Fibroblast of lung (primary cell): ENCODE measurements at regions not wholly inside any gene's neighbourhood (a gene's known extent, or its start where the extent isn't known, plus 50 kb on each side); places are given as distances from the start of the nearest gene placed in this dataset.

ENCODE experiments used
- CTCF ChIP-seq, 2 donors: IDR thresholded peaks in 1 of 2; conservative IDR thresholded peaks in 1 of 2; 1 replicate in 1 of 2; 2 replicates in 1 of 2; pipeline ENCODE4 v1.5.1; 2011 to 2012; ENCODE audit warnings: low read length in 2 of 2, control low read depth in 1 of 2, inconsistent platforms in 1 of 2, low read depth in 1 of 2, mild to moderate bottlenecking in 1 of 2
- EZH2 ChIP-seq: IDR thresholded peaks from 2 replicates; pipeline ENCODE4 v1.5.1; 2012; ENCODE audit warnings: low read length, control low read depth, mild to moderate bottlenecking; ENCODE audit errors: missing control alignments

DNA sequence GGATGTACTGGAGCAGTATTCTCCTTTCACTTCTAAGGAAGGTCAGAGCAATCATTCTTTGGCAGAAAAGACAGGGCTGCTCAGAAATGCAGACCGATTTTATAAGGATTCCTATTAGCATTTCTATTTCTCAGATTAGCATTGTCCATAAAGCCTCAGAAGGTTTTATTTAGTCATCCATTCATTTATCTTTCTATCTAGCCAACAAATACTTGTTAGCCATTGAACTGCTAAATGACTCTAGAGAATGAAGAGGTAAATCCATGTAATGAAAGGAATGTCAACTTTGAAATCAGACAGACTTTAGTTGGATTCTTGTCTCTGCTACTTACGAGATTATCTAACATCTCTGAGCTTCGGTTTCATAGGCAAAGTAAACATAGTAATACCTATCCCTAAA lies 165.2 kb downstream of the SLC25A46 start:
- TF ChIP-seq EZH2 (no peak), CTCF (conservative IDR thresholded peaks at IDR 0.05 in 1 of 2, IDR thresholded peaks at IDR 0.05 in 1 of 2; ENCODE audit: low read depth in 1 of 2, low read length in 2 of 2) (no peak)
